Renal pelvis (tissue), 1 donor: ENCODE measurements at regions not wholly inside any gene's neighbourhood (a gene's known extent, or its start where the extent isn't known, plus 50 kb on each side); places are given as distances from the start of the nearest gene placed in this dataset.
"Not testable (repeated sequence)": the region's sequence is repeated elsewhere in the genome, so short reads cannot be mapped to it uniquely, and the experiment has no call there.

Experiments
- DNase-seq: peaks from one replicate; pipeline ENCODE4 v3.0.0-alpha.2; 2013

DNA sequence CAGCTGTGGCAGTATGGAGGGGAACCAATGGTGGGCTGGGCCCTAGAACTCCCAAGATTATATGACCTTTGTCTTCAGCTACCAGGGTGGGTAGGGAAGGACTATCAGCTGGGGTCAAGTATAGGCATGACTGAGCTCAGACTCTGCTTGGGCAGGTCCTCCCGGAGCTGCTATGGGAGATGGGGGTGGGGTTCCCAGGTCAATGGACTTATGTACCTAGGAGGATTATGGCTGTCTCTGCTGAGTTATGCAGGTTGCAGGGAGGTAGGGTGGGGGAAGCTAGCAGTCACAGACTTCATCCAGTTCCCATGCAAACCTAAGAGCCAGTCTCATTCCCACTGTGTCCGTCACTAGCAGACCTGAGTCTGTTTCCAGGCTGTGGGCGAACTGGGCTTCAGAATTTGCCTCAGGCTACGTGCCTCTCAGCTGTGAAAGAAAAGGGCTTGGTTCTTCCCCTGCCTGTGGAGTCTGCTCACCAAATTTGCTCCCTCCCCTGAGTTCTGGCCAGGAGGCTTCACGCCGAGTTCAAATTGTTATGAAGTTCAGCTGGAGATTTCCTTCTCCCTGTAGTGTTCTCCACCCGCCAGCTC is 985.8 kb upstream of the NRXN1 start:
- DNase-seq = no peak

DNA sequence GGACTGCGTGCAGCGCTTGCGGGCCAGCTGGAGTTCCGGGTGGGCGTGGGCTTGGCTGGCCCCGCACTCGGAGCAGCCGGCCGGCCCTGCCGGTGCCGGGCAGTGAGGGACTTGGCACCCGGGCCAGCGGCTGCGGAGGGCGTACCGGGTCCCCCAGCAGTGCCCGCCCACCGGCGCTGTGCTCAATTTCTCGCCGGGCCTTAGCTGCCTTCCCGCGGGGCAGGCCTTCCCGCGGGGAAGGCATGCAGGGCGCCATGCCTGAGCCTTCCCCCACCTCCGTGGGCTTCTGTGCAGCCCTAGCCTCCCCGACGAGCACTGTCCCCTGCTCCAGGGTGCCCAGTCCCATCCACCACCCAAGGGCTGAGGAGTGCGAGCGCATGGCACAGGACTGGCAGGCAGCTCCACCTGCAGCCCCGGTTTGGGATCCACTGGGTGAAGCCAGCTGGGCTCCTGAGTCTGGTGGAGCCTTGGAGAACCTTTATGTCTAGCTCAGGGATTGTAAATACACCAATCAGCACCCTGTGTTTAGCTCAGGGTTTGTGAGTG is 975.0 kb upstream of the NRXN1 start:
- not testable (repeated sequence) for DNase-seq

DNA sequence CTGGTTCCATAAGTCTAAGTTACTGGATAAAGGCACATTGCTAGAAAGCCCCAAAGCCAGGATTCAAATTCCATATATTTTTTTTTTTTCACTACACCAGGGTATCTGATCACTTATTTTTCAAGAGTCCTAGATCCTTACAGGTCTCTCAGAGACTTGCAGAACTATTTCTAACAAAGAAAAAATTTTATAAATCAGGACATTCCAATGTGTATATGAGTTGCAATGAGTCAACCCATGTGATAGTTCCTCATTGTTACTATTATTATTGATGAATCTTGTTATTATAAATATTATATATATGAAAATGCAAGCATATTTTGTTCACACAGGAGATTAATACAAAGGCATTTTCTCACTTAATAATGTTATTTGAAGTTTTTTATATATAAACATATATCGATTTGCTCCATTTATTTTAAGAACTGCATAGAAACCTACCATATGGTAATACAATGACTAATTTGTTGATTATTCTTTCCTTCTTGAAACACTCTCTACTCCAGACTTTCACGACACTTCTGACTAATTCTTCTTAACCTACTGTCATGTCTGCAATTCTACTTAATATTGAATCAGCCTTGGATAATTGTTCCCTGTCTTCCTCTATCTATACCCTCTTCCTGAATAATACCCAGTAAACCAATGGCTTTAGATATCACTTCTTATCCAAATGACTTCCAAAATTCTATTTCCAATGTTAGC is 968.4 kb upstream of the NRXN1 start:
- no peak for DNase-seq

DNA sequence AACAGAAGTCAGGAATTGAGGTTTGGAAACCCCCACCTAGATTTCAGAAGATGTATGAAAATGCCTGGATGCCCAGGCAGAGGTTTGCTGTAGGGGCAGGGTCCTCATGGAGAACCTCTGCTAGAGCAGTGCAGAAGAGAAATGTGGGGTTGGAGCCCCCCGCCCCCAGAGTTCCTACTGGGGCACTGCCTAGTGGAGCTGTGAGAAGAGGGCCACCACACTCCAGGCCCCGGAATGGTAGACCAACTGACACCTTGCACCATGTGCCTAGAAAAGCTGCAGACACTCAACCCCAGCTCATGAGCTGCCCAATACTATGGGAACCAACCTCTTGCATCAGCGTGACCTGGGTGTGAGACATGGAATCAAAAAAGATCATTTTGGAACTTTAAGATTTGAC is 967.0 kb upstream of the NRXN1 start:
- no peak for DNase-seq

DNA sequence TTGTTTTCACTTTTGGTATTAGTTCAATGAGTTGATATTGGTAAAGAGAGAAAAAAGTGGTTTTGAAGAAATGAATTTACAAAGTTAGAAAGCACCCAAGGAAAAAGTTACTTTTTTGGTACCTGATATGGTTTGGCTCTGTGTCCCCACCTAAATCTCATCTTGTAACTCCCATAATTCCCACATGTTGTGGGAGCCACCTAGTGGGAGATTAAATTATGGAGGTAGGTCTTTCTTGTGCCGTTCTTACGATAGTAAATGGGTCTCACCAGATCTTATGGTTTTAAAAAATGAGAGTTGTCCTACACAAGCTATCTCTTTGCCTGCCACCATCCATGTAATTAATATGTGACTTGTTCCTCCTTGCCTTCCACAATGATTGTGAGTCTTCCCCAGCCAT is 965.6 kb upstream of the NRXN1 start:
- no peak for DNase-seq

DNA sequence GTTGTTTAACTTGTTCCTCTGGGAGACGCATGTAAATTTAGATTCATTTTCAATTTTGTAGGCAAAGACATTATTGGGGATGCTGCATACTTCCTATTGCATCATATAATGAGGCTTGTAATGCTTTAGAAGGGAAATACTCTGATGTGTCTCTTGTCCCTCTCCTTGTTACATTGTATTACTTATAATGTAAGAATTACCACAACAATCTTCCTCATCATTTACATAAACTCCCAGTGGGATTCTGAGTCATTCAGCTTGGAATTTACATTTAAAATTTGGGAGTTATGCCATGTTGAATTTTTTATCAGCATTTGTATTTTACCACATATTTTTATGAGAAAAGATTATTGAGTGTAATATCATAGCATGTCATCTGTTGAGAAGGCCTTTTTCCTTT is 963.4 kb upstream of the NRXN1 start:
- DNase-seq = no peak

DNA sequence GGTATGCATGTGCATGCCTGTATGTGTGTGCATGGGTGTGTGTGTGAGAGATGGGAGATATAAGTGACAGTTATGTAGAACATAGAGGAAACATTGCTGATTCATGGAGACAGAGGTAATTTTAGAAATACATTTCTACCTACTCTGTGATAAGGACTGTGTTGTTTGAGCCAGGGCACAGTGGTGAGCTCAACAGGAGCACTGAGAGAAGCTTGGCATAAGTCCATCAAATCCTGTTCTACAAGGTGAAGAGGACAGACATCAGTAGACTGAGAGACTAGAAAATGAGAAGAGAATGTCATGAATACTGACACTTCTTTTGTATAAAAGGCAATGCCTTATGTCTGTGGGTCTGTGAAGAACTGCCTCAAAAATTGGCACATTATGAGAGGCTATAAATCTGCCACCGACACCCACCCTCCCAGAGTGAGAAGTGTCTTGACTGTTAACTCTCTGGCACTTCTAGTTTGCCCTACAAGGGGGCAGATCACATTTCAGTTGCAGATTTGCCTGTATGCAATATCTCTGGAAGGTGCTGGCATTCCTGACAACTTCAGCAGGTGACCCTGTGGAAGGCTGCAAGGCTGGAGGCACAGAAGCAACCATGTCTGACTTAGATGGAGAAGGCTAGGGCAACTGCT is 962.3 kb upstream of the NRXN1 start:
- DNase-seq = no peak

DNA sequence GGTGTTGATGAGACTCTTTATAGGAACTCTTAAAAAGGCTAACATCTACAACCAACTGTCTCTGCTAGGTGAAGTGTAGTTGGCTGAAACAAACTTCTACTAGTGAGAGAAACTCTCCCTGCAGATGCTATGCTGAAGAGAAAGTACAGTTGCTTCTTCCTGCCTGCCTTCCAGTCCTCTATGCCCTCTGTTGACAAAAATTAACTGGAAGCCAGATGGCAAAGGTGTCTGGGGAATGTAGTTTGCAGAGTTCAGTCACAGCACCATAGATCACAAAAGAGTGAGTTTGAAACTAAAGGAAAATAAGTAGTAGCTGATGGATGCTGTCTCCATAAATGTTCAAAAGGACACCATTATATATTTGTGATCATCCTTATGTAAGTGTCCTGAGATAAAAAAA is 958.8 kb upstream of the NRXN1 start:
- no peak for DNase-seq

DNA sequence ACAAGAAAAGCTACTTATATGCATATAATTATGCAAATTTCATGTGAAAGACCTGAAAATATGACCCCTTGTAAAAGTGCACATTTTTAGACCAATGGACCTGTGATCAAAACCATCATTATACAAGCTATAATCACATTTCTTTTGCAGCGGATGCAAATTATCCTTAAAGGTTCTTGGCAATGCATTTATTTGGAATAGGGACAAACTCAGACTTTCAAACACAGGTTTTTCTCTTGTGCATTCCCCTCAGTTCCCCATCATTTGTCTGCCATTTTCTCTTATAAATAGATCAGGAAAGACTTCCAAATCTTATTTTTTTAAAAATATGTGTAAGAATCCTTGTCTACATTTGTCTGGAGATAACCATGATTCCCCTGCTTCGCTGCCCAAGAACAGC is 954.2 kb upstream of the NRXN1 start:
- no peak for DNase-seq

DNA sequence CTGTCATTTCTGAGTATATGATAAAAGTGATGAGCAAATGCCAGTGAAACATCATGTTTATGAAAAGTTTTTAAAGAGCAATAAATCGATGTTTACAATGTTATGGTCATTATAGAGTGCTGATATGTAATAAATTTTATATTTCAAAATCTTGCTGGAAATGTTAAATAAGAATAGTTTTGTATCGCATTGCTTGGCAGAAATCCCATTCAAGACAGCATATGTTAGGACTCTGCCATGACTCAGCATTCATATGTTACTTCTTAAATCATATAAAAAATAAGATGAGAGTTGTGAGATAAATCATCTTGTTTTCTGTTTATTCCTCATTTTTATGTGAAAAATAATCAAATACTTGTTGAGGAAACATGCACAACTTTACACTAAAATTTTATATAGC is 949.9 kb upstream of the NRXN1 start:
- no peak for DNase-seq

DNA sequence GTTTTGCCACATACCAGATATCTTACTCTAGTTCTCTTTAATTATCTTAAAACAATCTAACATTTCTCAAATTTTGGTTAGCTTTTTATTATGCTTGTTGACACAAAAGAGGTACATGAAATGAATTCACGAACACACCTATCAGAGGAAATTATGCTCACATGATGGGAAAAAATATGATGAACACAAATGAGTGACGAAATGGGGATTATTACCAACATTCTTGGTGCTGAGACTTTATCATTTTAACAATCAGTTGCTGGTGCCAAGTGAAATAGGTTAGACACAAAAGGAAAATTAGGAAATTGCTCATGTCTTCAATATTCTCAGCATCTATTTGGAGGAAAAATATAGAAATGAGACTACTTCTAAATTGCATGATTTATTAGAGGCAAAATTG is 944.7 kb upstream of the NRXN1 start:
- DNase-seq = no peak

DNA sequence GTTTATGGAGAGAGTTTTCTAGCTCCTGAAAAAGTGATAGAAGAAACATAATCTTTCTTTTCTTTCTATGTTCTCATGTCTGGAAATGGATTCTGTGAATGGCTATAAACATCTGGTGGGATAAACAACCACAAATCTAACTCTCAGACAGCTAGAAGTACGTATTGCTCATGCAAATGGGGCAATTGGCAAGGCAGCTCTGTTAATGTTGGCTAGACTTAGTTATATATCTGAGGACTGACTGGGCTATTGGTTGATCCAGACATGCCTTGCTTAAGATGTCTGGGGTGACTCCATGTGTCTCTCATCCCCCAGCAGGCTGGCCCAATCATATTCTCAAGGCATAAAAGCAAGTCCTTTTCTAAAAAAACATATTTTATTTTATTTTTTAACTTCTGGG is 939.2 kb upstream of the NRXN1 start:
- DNase-seq = no peak

DNA sequence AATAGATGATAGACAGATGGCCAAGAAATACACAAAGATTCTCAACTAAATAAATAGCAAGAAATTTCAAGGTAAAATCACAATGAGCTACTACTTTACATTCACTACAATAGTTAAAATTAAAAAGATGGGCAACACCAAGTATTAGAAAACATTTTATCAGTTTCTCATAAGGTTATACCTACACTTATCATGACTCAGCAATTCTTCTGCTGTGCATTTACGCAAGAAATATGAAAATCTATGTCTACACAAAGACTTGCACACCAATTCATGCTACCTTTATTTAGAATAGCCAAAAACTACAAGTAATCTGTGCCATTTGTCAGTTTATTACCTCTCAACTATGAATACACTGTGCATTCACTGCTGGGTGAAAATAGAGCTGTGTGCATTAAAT is 937.4 kb upstream of the NRXN1 start:
- no peak for DNase-seq

DNA sequence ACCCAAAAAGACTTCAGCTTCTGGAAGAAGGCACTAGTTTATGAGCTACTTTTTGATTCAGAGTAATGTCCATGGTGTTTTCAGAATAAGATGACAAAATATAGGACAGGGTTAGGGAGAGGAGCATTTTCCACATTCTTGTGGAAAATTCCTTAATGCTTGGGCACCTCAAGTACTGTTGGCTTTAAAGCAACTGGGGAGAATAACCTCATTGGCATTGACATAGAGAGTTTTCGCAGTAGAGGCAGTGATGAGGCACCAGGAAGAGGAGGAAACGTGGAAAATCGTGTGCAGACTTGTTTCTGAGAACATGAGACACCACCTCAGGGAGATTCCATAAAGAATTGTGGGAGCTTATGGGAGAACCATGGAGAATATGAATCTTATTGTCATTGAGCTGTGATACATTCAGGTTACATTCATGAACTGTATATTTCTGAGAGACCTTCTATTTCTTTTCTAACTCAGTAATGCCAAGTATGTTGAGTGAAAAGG is 929.0 kb upstream of the NRXN1 start:
- DNase-seq = no peak

DNA sequence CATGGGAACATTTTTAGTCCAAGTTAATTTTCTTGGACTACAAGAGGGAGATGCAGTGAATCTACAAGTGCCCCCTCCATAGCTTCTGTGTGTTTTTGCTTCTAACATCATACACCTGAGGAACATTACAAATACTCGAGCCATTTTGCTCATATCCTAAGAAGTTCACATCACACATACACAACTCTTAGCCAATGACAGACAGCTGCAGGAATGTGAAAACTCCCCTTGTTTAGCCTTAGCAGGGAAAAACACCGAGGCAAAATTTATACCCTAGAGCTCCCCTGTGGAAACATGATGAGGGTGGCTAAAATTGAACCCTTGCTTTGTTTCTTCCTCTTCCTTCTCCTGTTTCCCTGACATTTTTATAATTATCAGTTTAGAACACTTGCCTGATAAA is 928.3 kb upstream of the NRXN1 start:
- DNase-seq = no peak

DNA sequence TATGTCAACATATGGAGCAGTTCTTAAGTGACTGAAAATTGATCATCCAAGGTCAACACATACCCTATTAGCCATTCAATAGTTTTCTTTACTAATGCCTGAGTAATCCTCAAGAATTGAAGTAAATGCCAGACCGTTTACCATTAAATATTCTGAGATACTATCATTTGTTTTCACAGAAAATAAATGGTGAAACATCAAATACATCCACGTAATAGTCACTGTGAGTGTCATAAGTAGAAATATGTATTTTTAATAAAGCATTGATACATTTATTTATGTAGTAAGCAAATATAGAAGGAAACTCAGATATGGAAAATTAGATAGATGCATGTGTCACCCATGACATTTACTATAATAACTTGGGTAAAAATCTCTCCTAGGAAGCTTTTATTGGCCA is 927.8 kb upstream of the NRXN1 start:
- DNase-seq = no peak

DNA sequence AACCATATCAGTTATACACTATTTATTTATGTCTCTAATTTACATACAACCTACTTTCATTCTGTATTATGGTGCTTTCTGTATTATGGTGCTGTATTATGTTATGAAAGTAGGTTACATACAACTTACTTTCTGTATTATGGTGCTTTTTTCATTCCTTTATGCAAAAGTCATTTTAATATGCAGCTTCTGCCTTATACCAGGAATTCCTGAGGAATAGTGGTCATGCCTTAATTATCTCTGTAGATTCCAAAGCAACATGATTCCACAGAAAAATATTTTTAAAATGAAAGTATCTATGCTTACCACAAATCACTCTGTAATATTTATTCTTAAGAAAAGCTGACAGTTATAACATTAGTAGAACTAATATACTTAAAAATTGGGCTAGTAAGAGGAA is 922.0 kb upstream of the NRXN1 start:
- no peak for DNase-seq

DNA sequence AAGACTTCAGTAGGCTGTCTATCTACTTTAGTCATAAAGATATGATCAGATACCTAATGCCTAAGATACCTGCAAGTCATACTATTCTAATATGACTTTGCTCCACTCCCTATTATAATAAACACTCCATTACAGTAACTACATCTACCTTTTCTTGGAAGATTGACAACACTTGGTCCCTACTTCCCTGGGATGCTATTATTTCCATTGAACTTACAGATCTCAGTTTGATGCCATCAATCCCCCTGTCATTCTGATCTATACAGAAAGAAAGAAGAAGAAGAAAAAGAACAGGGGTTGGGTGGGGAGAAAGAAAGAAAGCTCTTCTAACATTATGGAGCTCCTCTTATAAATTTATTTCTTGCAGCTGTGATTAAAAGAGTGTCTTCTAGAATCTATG is 889.1 kb upstream of the NRXN1 start:
- DNase-seq = no peak

DNA sequence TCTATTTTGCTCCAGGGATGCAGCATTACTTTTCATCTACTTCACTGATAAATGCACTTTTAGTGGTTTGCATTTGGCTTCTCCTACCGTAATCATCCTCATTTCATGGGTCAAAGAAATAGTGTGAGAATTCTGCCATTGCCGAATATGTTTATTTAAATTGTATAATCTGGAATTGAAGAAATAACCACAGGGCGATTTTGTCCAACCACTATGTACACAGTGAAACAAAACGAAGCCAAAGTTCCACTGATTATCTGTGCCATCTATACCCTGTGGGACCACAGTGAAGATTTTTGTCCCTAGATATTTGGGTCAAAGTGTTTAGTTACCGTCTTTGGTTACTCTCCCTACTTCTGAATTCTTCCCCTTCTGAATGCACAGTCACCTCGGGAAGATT is 888.6 kb upstream of the NRXN1 start:
- DNase-seq = no peak

DNA sequence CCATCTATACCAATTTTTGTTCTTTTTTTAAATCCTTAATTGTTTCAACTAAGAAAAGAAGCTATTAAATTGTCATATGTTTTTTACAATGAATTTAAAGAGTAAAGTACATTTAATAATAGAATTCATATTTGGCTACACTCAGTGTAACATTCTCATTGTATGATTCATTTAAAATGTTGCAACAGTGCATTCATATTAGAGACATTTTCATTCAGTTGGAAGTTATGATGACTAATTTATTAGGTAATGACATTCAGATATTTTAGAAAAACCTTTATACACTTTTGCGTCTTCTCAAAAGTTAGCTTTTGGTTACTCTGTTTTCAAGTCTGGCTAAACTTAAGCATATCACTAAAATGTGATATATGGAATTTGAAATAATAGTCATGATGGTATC is 887.5 kb upstream of the NRXN1 start:
- no peak for DNase-seq

DNA sequence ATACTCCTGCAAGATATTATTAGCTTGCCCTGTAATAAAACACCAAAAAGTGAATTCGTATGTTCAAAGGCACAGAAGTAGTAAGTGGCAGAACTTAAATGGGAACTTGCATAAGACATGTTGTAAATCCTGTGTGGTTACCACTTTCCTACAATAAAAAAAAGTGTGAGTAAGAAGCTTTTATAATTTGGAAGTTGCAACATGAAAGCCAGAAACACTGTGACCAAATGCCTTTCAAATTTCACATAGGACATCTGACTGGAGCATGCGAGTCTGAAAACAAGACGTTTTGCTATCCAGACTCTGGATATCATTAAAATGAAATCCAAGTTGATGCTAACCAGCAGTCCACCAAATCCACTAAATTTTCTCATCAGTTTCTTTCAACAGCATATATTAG is 886.2 kb upstream of the NRXN1 start:
- no peak for DNase-seq

DNA sequence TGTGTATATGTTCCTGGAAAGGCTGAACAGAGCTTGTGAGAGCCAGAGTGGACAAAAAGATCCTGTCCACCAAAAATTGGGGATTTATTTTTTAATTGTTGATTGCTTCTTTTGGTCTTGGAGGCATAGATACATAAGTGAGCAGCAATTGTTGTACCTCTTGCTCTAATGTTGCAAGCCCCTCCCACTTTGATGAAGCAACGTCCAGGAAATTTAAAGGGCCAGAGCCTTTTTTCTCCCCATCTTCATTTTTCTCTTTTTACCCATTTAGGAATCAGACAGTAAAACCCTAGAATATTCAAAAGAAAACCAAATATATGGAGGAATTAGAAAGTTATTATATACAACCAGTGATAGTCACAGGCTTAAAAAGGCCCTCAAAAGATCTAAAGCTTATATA is 871.8 kb upstream of the NRXN1 start:
- no peak for DNase-seq

DNA sequence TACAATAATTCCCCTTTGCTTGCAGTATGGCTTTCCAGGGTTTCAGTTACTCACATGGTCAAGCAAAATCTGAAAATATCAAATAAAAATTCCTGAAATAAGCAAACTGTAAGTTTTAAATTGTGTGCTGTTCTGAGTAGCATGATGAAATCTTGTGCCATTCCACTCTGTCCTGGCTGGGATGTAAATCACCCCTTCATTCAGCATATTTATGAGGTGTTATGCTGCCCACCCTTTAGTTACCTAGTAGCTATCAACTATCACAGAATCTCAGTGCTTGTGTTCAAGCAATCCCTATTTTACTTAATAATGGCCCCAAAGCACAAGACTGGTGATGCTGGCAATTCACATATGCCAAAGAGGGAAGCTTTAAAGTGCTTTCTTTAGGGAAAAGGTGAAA is 867.7 kb upstream of the NRXN1 start:
- DNase-seq = no peak
